ENCODE measurements at regions not wholly inside any gene's neighbourhood (a gene's known extent, or its start where the extent isn't known, plus 50 kb on each side); places are given as distances from the start of the nearest gene placed in this dataset.

DNA sequence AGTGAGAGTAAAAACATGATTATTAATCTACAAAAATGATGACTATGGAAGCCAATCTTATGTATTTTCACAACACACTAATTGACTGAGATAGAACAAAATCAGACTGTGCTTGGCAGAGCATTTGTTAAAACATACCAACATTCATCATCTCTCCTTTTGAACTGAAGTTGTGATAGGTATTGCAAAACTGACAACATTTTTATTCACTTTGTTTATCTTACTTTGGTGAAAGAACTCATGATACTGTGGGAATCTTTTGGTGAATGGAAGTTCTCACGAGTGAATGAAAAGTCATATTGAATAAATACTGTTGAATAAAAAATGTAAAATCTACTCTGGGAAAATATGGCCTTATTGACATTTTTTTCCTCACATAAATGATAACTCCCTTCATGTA lies 1430.2 kb upstream of the PIK3C3 start:
- no peak for TF ChIP-seq POLR2AphosphoS5 (IDR thresholded peaks at IDR 0.05)
- TF ChIP-seq, protein P1, sequence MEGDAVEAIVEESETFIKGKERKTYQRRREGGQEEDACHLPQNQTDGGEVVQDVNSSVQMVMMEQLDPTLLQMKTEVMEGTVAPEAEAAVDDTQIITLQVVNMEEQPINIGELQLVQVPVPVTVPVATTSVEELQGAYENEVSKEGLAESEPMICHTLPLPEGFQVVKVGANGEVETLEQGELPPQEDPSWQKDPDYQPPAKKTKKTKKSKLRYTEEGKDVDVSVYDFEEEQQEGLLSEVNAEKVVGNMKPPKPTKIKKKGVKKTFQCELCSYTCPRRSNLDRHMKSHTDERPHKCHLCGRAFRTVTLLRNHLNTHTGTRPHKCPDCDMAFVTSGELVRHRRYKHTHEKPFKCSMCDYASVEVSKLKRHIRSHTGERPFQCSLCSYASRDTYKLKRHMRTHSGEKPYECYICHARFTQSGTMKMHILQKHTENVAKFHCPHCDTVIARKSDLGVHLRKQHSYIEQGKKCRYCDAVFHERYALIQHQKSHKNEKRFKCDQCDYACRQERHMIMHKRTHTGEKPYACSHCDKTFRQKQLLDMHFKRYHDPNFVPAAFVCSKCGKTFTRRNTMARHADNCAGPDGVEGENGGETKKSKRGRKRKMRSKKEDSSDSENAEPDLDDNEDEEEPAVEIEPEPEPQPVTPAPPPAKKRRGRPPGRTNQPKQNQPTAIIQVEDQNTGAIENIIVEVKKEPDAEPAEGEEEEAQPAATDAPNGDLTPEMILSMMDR (IDR thresholded peaks at IDR 0.05 in 8 of 11, conservative IDR thresholded peaks at IDR 0.05 in 3 of 11) = no peak
- no peak for TF ChIP-seq POLR2A (IDR thresholded peaks at IDR 0.05)
- Histone ChIP-seq H3K27ac (no peak overlapping the region), H3K27me3 (replicated peaks in 1 of 7) (no peaks in the 10 kb centered on the region), H3K36me3 (no peaks in the 10 kb centered on the region), H3K9me3 (no peaks in the 10 kb centered on the region), H3K4me1 (no peaks in the 10 kb centered on the region), H3K4me3 (no peak overlapping the region)
- no peak for DNase-seq
- intact Hi-C loops (cut with DNase I; ENCODE audit: low total_unique reads) = no loop called here
- WGBS, 5 donors = 57 to 84% (median 70%) methylated on average over 1 of the region's 1 CpG

DNA sequence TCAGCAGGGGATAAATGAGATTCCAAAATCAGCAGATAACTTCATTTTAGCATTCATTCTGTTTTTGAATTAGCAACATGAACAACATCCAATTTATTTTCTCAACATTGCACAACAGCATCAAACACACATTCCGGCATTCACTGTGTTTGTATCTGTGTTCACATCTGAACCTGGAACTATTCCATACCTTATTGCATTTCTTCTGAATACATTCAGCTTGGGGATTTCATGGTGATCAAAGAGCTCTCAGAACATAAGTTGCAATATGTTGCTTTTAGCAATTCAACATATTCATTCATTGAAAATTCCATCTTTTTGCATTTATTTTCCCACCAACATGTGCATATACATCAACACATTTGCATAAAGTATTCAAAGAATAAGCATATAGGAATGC lies 1431.7 kb upstream of the PIK3C3 start:
- DNase-seq = no peak
- H3K9me3 ChIP-seq = no peaks in the 10 kb centered on the region
- 91 to 100% (median 92%) methylated on average over 1 of the region's 1 CpG for WGBS, 5 donors
- intact Hi-C loops (cut with DNase I; ENCODE audit: low total_unique reads) = no loop called here
- H3K27me3 ChIP-seq (replicated peaks in 1 of 7) = no peaks in the 10 kb centered on the region
- TF ChIP-seq POLR2AphosphoS5 (IDR thresholded peaks at IDR 0.05) = no peak
- TF ChIP-seq, protein P1 (IDR thresholded peaks at IDR 0.05 in 8 of 11, conservative IDR thresholded peaks at IDR 0.05 in 3 of 11) = no peak
- no peak for TF ChIP-seq POLR2A (IDR thresholded peaks at IDR 0.05)
- no peak overlapping the region for H3K4me3 ChIP-seq
- no peaks in the 10 kb centered on the region for H3K36me3 ChIP-seq
- no peaks in the 10 kb centered on the region for H3K4me1 ChIP-seq
- H3K27ac ChIP-seq = no peak overlapping the region

DNA sequence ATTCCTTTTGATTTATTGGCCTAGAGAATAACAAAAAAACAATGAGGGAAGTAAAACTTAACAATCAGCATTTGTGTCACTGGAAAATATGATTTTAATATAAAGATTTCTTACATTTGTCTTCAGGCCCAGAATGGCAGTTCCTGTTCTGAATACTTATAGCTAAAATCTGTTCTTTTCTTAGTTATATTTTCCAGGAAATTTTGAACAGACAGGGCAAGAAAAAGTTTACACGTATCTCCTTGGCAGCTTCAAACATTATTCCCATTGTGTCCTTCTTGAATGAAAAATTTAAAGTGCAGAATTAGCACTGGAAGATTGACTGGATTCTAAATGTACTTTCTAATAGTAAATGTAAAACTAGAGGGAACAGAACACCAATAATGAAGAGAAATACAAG lies 1454.0 kb upstream of the PIK3C3 start:
- Histone ChIP-seq H3K9me3 (peaks cover 0 to 6% (median 0%) of the 10 kb centered on the region in 8 donors), H3K36me3 (no peaks in the 10 kb centered on the region), H3K4me3 (no peak overlapping the region), H3K27me3 (replicated peaks in 1 of 7) (no peaks in the 10 kb centered on the region), H3K4me1 (no peaks in the 10 kb centered on the region), H3K27ac (no peak overlapping the region)
- 78 to 89% (median 80%) methylated on average over 1 of the region's 1 CpG for WGBS, 5 donors
- DNase-seq = no peak
- no peak for TF ChIP-seq POLR2AphosphoS5 (IDR thresholded peaks at IDR 0.05)
- TF ChIP-seq, protein P1 (IDR thresholded peaks at IDR 0.05 in 8 of 11, conservative IDR thresholded peaks at IDR 0.05 in 3 of 11) = no peak
- no peak for TF ChIP-seq POLR2A (IDR thresholded peaks at IDR 0.05)
- intact Hi-C loops (cut with DNase I; ENCODE audit: low total_unique reads) = no loop called here

DNA sequence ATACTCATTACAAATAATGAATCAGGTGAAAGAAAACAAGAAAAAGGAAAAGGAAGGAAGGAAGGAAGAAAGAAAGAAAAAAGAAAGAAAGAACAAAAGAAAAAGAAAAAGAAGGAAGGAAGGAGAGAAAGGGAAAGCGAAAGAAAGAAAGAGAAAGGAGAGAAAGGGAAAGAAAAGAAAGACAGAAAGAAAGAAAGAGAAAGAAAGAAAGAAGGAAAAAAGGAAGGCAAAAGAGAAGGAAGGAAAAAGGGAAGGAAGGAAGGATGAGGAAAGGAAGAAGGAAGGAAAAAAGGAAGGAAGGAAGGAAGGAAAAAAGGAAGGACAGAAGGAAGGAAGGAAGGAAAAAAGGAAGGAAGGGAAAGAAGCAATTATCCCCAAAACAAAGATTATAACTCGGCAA lies 1460.4 kb upstream of the PIK3C3 start:
- no peak overlapping the region for H3K4me3 ChIP-seq
- 75 to 93% (median 80%) methylated on average over 2 of the region's 2 CpGs for WGBS, 5 donors
- intact Hi-C loops (cut with DNase I; ENCODE audit: low total_unique reads) = no loop called here

More for the DNA sequence above, 1460.4 kb upstream of the PIK3C3 start:
- TF ChIP-seq POLR2AphosphoS5 (IDR thresholded peaks at IDR 0.05) (no peak), POLR2A (IDR thresholded peaks at IDR 0.05) (no peak)
- TF ChIP-seq, protein P1 (IDR thresholded peaks at IDR 0.05 in 8 of 11, conservative IDR thresholded peaks at IDR 0.05 in 3 of 11) = no peak
- Histone ChIP-seq H3K9me3 (peaks cover 0 to 6% (median 0%) of the 10 kb centered on the region in 8 donors), H3K27ac (no peak overlapping the region), H3K4me1 (no peaks in the 10 kb centered on the region), H3K27me3 (replicated peaks in 1 of 7) (no peaks in the 10 kb centered on the region), H3K36me3 (no peaks in the 10 kb centered on the region)
- no peak for DNase-seq
